ENCODE measurements at regions not wholly inside any gene's neighbourhood (a gene's known extent, or its start where the extent isn't known, plus 50 kb on each side); places are given as distances from the start of the nearest gene placed in this dataset.
"Not testable (repeated sequence)": the region's sequence is repeated elsewhere in the genome, so short reads cannot be mapped to it uniquely, and the experiment has no call there.

DNA sequence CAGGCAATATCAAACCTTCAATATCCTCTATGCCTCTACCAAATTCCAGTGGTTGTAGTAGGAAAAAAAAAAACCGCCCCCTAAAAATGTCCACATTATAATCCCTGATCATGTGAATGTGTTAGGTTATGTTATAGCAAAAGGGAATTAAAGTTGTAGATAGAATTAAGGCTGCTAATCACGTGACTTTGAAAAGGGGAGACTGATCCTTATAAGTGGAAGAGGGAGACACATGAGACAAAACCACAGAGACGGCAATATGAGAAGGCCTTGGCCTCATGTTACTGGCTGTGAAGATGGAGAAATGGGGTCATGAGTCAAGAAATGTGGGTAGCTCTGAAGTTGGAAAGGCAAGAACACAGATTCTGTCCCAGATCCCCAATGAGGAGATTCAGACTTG is 1711.3 kb downstream of the KHDRBS2 start:
- DNase-seq (ENCODE audit: low spot score): not testable (repeated sequence)

DNA sequence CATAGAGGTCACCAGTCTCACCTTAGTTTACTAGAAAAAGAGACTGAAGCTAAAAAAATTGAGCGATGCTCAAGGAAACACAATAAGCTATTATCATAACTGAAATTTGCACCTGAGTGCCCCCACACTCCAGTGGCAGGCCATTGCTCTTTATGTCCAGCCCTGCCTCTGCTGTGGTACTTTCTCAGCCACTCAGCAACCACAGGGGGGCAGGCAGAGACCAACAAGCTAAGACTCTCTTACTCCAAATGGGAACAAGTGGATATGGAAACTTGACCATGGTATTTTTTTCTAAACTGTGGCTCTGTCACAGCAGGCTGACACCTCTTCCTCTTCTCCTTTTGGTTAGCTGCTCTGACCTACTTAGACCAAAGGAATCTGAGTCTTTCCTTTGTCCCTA is 1713.4 kb downstream of the KHDRBS2 start:
- peak; percentile 2 for DNase-seq (ENCODE audit: low spot score)

DNA sequence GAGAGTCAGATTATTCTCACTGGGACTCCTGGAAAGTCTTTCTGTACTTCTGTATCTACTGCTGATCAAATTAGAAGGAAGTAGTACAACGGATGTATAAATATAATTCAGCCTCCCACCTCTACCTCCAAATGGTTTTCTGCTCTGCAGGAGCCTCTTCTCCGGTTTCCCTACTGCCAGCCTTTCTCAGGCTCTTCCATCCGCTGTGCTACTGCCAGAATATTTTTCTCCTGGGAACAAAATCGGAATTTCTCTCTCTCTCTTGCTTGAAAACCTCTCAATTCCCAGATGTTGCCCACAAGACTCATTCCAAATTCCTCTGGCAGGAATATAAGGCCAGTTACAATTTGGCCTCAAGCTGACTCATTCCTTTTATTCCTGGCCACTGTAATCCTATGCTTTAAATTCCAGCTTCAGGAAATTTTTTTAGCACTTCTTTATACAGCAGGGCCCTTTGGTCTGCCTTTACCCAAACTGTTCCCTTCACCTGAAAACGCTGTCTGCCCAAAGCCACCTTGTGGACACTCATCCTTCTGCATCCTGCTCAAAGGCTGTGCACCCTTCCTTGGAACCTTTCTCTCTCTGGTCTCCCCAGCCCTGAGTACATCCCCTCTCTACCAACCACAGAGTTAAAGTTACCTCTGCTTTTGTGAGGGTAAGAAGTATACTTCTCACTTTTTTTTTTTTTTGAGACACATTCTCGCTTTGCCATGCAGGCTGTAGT is 1714.6 kb downstream of the KHDRBS2 start:
- DNase-seq (ENCODE audit: low spot score): not testable (repeated sequence)

DNA sequence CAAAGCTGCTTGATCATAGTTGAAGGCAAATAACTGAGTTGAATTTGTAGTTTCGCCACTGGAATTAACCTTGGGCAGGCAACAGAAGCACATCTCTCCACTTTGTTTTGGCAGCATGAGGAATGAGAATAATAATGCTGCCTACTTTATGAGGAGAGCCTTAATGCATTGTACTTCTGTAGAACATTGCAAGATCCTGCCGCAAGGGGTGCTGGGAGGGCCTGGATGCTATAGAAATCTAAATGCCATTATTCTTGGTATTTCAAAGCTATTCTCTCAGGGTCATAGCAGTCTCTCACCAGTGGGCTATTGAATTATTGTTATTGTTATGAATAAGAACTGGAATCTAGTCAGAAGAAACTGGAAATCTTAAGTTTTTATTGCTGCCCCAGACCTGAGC is 1715.4 kb downstream of the KHDRBS2 start:
- DNase-seq (ENCODE audit: low spot score): not testable (repeated sequence)

DNA sequence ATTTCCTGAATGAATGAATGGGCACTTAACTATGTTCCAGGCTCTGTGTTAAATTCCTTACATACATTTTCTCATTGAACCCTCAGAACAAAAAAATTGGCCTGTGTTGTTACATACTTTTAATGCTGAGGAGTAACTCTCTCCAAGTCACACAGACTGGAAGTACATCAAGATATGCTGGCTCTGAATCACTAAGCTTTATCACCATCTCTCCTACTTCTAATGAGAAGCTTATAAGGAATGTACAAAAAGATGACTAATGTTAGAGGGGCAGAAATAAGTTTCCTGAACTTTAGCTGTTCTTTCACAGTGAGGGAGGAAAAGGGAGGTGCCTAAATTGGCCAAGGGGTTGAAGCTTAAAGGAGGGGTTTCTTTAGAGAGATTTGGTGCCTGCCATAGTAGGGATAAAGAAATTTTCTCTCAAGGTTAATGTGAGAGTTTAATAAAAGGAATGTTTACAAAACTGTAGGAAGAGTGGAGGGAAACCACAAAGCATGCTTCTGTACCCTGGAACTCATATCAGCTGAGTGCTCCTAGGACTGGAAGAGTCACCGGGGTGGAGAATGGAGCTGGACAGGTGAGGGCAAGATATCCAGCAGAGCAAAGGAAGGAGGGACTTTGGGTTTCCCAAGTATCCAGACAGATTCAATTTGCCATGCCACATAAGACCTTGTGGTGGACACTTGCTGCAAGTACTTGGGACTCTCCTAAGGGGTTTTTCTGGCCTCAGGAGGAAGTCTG is 1718.4 kb downstream of the KHDRBS2 start:
- DNase-seq (ENCODE audit: low spot score): not testable (repeated sequence)

DNA sequence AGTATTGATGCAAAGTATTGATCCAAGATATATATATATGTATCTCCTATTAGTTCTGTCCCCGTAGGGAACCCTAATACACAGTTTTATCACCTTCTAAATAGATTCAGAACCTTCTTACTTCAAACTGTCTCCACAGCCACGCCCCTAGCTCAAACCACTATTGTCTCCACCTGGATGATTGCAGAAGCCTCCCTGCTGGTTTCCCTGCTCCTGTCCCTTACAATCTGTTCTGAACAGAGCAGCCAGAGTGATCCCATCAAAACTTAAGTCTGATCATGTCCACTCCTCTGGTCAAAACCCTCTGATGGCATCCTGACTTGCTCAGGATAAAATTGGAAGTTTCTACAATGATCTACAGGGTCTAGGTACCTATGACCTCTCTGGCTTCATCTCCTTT is 1719.6 kb downstream of the KHDRBS2 start:
- not testable (repeated sequence) for DNase-seq (ENCODE audit: low spot score)

DNA sequence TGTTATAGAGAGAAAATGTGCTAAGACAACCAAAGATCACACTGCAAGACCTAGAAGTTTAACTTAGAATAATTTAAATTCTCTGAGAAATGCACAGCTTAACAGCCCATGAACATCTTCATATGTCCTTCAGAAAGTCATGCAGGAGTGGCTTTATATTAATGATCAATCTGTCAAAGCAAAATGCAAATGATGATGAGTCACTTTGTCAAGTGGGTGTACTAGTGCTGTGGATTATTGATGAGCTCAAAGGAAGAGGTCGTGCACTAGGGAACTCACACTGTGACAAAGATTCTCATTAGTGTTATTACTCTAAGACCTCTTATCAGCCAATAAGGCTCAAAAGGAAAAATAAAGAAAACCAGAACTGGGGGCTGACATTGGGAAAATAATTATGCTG is 1726.3 kb downstream of the KHDRBS2 start:
- not testable (repeated sequence) for DNase-seq (ENCODE audit: low spot score)

DNA sequence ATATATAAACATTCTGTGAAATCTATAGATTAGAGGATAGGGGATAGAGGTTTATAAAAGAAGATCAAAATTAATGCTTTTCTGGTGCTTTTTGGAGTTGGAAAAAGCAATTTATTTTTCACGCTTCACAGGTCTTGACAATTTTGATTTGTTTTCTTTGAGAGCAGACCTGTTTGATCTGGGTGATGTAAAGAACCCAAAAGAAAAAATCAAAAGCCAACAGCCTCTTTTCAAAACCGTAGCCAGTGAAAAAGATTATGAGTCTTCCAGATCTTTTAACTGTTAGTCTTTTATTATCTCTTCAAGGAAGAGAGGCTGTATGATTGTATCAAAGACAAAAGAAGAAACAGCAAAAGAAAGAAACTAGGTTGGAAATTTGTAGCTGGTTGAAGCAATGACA is 1738.7 kb downstream of the KHDRBS2 start:
- not testable (repeated sequence) for DNase-seq (ENCODE audit: low spot score)

DNA sequence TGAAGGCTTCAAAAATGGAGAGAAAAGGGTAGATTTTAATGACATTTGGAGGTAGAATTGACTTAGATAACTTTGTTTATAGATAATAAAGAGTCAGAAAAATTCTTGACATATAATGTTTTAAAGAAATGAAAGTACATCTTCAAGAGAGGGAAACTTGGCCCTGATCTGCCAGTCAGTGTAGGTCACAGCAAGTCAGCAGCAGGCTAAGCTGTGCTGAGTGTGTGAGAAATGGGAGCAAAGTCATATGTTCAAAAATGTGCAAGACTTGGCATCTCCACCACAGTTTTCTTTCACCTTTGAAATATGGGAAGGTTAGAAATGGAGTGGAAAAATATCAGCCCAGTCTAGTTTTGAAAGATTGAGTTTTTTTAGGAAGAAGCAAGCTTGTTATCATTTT is 1761.3 kb downstream of the KHDRBS2 start:
- DNase-seq (ENCODE audit: low spot score): not testable (repeated sequence)

DNA sequence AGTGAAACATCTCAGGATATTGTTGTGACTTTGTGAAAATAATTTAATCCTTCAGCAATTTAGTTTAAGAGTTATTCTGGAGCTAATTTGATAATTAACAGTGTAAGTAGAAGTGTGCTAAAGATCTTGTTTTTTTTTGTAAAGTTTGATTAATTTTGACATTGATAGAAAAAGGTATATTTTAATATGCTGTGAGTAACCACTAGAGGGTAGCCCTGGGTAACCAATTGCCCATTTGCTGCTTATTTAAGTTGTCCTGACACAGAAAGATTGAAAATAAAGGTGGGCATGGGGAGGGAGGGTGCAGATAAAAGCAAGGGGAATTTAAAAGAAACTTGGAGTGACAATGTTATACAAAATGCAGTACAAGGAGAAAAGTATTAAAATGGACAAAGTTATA is 1808.3 kb downstream of the KHDRBS2 start:
- DNase-seq (ENCODE audit: low spot score): not testable (repeated sequence)

DNA sequence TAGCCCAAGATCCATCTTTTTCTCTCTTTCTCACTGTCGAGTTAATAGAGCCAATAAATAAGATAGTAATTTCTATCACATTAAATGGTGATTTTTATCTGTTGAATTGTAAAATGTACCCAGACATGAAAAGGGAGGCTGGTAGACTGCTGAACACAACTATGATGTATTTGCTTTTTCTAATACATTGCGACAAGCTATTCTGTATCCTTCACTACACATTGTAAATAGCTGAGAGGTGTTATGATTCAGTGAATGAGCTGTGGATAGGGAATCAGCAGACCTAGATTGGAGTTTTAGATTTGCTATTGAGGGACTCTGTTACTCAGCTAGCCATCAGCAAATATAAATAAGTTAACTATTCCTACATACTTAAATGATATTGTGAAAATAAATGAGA is 1812.2 kb downstream of the KHDRBS2 start:
- DNase-seq (ENCODE audit: low spot score): not testable (repeated sequence)

DNA sequence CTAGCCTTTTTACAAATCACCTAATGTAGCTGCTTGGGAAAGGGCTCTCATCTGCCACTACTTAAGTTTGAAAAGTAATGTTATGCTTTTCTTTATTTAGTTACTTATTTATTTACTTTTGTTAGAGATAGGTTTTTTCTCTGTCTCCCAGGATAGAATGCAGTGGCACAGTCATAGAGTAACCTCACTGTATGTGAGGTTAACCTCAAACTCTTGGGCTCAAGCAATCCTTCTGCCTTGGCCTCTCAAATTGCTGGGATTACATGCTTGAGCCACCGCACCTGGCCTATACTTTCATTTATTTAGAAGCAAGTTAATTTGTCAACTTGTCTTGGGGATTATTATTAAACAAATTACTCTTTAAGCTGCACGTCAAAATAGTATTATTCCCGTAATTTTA is 1814.6 kb downstream of the KHDRBS2 start:
- DNase-seq (ENCODE audit: low spot score): not testable (repeated sequence)

DNA sequence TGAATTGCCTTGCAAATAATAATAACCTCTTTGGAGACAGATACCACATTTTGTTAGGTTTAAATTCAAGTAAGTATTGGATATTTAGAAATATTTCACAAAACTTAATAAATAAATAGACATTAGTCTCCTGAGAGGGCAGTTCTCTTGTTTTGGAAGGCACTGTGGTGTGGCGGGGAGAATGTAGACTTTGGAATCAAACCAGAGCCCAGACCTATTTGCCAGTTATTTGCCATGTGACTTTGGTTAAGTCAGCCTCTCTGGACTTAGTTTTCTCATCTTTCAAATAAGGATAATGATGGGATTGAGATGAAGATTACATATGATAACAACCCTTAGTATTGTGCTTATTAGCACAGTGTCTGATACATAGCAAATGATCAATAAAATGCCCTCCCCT is 1835.6 kb downstream of the KHDRBS2 start:
- not testable (repeated sequence) for DNase-seq (ENCODE audit: low spot score)

DNA sequence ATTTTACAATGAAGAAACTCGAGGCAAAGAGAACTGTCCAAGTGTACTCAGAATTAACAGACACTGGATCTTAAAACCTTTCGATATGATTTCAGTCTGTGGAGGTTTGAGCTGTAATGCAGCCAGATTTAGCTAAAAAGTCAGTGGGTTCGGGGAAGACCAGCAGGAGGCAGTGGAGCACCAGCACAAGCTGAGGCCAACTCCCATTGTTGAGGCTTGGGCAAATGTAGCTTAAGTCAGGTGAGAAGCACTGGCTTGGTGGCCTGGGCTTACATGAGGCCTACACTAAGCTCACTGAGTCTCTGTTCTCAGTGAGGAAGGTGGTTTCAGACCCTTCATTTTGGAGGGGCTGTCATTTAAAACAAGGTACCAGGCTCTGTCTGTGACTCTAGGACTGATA is 1841.5 kb downstream of the KHDRBS2 start:
- DNase-seq (ENCODE audit: low spot score): not testable (repeated sequence)

DNA sequence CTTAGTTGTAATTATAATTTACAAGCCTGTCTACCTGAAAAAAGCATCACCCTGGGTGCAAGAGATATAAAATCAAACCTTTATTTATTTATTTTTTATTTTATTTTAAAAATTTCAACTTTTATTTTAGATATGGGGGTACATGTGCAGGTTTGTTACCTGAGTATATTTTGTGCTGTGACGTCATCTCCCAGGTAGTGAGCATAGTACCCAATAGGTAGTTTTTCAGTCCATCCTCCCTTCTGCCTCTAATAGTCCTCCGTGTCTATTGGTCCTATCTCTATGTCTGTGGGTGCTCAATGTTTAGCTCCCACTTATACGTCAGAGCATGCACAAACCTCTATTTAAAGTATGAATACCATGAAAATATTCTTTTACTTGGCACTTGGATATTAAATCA is 1846.3 kb downstream of the KHDRBS2 start:
- not testable (repeated sequence) for DNase-seq (ENCODE audit: low spot score)

DNA sequence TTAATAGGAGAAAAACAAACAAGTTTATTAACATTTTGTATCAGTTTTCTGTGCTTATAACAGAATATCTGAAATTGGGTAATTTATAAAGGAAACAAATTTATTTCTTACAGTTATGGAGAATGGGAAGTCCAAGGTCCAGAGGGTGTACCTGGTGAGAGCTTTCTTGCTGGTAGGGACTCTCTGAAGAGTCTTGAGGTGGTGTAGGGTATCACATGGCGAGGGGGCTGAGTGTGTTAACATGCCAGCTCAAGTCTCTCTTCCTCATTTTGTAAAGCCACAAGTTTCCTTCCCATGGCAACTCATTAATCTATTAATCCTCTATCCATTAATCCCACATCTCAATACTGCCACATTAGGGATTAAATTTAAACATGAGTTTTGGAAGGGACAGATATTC is 1863.3 kb downstream of the KHDRBS2 start:
- not testable (repeated sequence) for DNase-seq (ENCODE audit: low spot score)

DNA sequence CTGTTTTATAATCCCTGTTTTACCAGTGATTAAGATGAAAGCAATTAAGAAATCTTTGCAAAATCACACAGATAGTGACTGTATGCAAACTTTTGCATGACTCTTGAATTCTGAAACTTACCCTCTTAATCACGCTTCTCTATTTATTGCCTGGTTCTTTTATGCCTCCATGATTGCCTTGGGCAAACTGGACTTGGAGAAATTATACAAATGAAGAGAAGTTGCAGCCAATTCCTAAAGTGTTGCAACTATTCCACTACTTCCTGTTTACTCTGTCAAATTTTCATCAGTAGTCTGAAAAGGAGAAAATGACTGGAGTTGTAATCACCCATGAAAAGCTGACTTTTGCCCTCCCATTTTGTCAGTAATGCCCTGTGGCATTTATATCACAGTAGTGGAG is 1869.9 kb downstream of the KHDRBS2 start:
- DNase-seq (ENCODE audit: low spot score): not testable (repeated sequence)

DNA sequence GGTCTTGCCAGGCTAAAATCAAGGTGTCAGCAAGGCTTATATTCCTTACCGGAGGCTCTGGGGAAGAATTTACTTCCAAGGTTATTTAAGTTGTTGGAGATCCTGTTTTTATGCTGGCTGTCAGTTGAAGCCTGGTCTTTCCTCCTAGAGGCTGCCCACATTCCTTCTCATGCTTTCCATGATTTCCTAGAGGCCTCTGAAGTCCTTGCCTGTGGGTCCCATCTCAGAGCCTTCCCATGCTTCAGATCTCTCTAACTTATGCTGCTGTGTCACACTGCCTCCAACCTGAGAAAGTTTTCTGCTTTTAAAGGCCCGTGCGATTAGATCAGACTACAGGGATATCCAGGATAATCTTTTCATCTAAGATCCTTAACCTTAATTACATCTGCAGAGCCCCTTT is 1877.3 kb downstream of the KHDRBS2 start:
- not testable (repeated sequence) for DNase-seq (ENCODE audit: low spot score)

DNA sequence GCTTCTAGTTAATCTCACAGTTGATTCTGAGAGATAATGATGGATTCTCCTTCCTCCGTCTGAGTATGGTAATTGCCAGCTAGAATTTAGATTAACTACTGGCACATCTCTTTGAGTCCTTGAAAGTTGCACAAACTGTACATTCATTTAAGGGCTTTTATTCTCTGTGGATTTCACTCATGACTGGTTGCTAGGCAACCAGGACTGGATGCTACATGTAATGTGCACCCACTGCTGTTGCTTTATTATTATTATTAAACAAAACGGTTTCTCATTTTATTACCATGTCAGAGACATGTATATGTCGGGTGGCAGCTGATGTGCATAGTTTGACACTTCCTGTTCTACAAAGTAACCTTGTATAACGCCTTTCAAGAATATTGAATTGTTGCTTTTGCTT is 1882.8 kb downstream of the KHDRBS2 start:
- not testable (repeated sequence) for DNase-seq (ENCODE audit: low spot score)

DNA sequence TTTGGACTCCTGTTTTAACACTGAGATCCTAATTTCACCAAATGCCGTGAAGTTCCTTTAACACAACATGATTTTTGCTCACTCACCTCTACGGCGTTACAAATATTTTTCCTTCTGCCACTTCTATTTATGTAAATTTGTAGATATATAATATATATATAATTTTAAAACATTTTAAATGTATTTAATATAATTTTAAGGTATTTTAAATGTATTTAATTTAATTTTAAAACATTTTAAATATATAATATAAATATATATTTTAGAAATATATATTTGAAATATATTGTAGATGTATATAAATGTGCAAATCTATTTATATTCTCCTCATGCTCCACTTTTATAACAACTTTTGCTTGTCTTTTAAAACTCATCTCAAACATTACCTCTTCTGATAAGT is 1883.5 kb downstream of the KHDRBS2 start:
- not testable (repeated sequence) for DNase-seq (ENCODE audit: low spot score)

DNA sequence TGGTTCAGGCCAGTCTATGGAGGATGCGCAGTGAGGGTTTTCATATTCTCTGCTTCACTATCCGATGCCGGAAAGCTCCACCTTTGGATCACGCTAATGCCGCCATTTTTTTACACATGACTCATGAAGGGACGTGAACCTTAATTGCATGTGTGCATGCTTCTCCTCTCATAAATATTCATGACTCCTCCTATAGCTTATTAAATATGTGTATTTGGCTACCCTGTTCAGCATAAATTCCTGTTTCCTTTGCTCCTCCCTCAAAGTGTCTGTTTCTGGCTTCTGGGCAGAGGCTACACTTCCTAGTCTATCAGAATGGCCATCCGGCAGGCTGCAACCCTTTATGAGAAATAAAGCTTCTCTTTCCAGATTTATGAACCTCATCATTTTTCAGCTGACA is 1890.8 kb downstream of the KHDRBS2 start:
- DNase-seq (ENCODE audit: low spot score): not testable (repeated sequence)

DNA sequence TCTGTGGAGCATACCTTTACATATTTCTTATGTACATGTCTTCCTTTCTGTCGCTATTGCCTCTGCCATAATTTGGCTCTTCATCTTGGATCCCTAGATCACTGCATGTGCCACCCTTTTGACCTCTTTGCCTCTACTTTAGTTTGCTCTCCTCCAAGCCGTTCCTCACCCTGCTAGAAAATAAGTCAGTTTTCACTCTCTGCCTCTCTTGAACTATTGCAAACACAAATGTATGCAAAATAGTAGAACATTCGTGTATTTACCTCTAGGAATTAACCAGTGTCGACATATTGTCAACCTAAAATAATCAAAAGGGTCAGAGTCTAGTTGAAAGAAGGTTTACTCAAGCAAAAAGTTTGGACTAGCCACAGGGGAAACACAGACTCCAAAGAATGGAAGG is 1893.1 kb downstream of the KHDRBS2 start:
- DNase-seq (ENCODE audit: low spot score): not testable (repeated sequence)

DNA sequence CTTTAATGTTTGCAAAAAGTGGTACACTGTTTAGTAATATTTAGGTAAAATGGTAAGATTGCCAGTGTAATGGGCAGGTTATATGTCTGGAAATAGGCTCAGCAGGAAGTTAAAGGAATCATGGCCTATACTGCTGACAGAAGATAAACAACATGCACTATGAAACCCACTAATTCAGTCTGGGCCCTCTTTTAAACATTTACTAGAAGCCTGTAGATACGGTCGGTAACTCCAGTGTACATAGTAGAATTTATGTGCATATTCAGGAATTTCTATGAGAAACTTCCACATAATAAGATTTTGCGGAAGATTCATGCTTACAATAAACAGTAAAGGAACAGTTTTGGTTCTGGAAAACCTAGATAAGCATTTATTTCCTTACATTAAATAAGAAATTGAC is 1896.9 kb downstream of the KHDRBS2 start:
- not testable (repeated sequence) for DNase-seq (ENCODE audit: low spot score)

Measured in iPS-NIHi11 (cell line).